ENCODE measurements at regions not wholly inside any gene's neighbourhood (a gene's known extent, or its start where the extent isn't known, plus 50 kb on each side); places are given as distances from the start of the nearest gene placed in this dataset.
"Not testable (repeated sequence)": the region's sequence is repeated elsewhere in the genome, so short reads cannot be mapped to it uniquely, and the experiment has no call there.

DNA sequence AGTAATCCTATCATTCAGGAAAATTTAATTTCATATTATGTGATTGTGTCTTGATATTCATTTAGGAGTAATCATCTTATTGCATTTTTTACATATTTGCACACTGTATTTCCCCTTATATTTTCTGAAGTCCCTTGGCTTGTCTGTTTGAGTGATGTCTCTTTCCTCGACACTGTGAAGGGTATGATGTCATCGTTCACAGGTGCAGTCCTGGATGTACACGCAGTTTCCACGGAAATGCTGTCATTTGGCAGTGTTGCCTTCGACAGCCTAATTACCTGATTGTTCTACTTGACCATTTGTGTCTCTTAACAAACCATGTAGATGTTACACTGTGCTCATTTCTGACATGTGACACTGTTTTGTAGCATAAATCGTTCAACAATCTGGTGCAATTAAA is 1277.0 kb downstream of the TMEM121 start:
- DNase-seq, result no peak
- H3K27me3 ChIP-seq (ENCODE audit: low read depth), result peaks cover 80% of the 10 kb centered on the region
- H3K9me3 ChIP-seq (replicated peaks), result no peaks in the 10 kb centered on the region
- no peaks in the 10 kb centered on the region for H3K4me1 ChIP-seq
- H3K27ac ChIP-seq (replicated peaks), result no peak overlapping the region
- no peak overlapping the region for H3K4me3 ChIP-seq
- H3K36me3 ChIP-seq, result no peaks in the 10 kb centered on the region
- no peak for TF ChIP-seq CTCF (IDR thresholded peaks at IDR 0.05; ENCODE audit: borderline replicate concordance)
- intact Hi-C loops (cut with micrococcal nuclease), result no loop called here

DNA sequence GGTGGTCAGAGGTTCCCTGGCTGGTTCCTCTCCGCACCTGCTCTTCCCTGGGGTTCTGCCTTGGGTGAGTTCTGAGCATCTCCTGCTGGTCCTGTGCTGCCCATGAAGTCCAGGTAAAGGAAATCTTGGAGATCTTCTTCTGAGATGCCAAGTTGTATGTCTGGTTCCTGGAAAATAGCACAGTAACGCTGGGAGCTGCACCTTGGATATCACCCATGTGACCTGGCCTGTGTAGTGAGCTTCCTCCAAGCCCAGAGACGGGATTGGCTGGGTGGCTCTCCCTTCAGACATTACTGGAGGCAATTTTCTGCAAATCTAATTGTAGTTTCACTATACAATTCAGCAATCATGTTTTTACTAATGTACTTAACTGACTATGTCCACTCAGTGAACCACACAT is 1281.1 kb downstream of the TMEM121 start:
- no peaks in the 10 kb centered on the region for H3K36me3 ChIP-seq
- intact Hi-C loops (cut with micrococcal nuclease), result no loop called here
- H3K27ac ChIP-seq (replicated peaks), result no peak overlapping the region
- no peak for DNase-seq
- peaks cover 56% of the 10 kb centered on the region for H3K27me3 ChIP-seq (ENCODE audit: low read depth)
- no peak overlapping the region for H3K4me3 ChIP-seq
- TF ChIP-seq CTCF (IDR thresholded peaks at IDR 0.05; ENCODE audit: borderline replicate concordance), result no peak
- no peaks in the 10 kb centered on the region for H3K9me3 ChIP-seq (replicated peaks)
- H3K4me1 ChIP-seq, result peaks cover 4% of the 10 kb centered on the region

DNA sequence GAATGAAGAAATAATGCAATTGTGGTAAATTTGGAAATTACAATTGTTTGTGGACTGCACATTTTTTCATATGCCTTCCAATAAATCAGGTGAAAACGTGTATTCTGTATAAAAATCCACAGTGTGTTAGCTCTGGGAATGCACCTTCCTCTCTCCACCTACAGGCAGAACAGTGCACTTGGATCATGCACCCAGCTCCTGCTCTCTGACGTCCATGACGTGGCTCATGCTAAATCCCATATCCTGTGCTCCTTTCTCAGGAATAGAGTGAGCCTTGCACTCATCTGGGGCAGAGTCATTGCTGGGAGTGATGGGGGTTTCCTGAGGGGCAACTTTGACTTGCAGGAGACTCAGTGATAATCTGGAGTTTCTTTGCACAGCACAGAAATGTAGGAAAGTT is 1282.1 kb downstream of the TMEM121 start:
- Histone ChIP-seq H3K36me3 (no peaks in the 10 kb centered on the region), H3K27ac (replicated peaks) (no peak overlapping the region), H3K9me3 (replicated peaks) (no peaks in the 10 kb centered on the region), H3K4me1 (peaks cover 4% of the 10 kb centered on the region), H3K4me3 (no peak overlapping the region), H3K27me3 (ENCODE audit: low read depth) (peaks cover 52% of the 10 kb centered on the region)
- intact Hi-C loops (cut with micrococcal nuclease), result no loop called here
- TF ChIP-seq CTCF (IDR thresholded peaks at IDR 0.05; ENCODE audit: borderline replicate concordance), result no peak
- DNase-seq, result no peak

DNA sequence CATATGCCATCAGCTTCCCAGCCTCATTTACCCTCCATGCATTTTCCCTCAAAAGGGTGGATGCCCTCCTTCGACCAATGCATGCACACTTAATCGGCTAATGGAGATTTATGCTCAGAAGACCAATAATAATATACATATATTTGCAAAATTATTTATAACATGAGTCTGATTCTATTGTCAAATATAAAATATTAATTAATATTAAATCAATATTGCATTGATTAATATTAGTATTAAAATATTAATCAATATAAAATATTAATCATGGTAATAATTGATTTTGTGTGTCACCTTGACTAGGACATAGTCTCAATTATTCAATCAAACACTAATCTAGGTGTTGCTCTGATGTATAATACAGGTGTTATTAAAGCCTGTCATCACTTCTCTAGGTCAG is 1282.5 kb downstream of the TMEM121 start:
- DNase-seq, result no peak
- H3K4me1 ChIP-seq, result peaks cover 4% of the 10 kb centered on the region
- no peak overlapping the region for H3K4me3 ChIP-seq
- TF ChIP-seq CTCF (IDR thresholded peaks at IDR 0.05; ENCODE audit: borderline replicate concordance), result no peak
- peaks cover 52% of the 10 kb centered on the region for H3K27me3 ChIP-seq (ENCODE audit: low read depth)
- no peaks in the 10 kb centered on the region for H3K36me3 ChIP-seq
- intact Hi-C loops (cut with micrococcal nuclease), result no loop called here
- H3K27ac ChIP-seq (replicated peaks), result no peak overlapping the region
- H3K9me3 ChIP-seq (replicated peaks), result no peaks in the 10 kb centered on the region

- Histone ChIP-seq H3K36me3 (no peaks in the 10 kb centered on the region), H3K27me3 (ENCODE audit: low read depth) (peaks cover 47% of the 10 kb centered on the region), H3K27ac (replicated peaks) (no peak overlapping the region), H3K4me1 (peaks cover 4% of the 10 kb centered on the region), H3K9me3 (replicated peaks) (no peaks in the 10 kb centered on the region), H3K4me3 (no peak overlapping the region)
- intact Hi-C loops (cut with micrococcal nuclease), result no loop called here
- no peak for TF ChIP-seq CTCF (IDR thresholded peaks at IDR 0.05; ENCODE audit: borderline replicate concordance)
- no peak for DNase-seq
Measured at GRCh38 chr14:106809615-106810014, 1283.2 kb downstream of the TMEM121 start.

GRCh38 chr14:106810168-106810567 is 1283.8 kb downstream of the TMEM121 start:
- H3K27me3 ChIP-seq (ENCODE audit: low read depth), result peaks cover 49% of the 10 kb centered on the region
- H3K4me3 ChIP-seq; DNase-seq; H3K9me3 ChIP-seq (replicated peaks); H3K27ac ChIP-seq (replicated peaks); H3K36me3 ChIP-seq; H3K4me1 ChIP-seq; intact Hi-C loops (cut with micrococcal nuclease): not testable (repeated sequence)
